ENCODE measurements at regions not wholly inside any gene's neighbourhood (a gene's known extent, or its start where the extent isn't known, plus 50 kb on each side); places are given as distances from the start of the nearest gene placed in this dataset.

- peak; percentile 59 for ATAC-seq
- H3K9me3 ChIP-seq, result peaks cover 0 to 10% of the 10 kb centered on the region in 2 donors
- no peaks in the 10 kb centered on the region for H3K4me1 ChIP-seq
- peak in 1 of 4 donors; percentile 2 for DNase-seq
- no peaks in the 10 kb centered on the region for H3K27me3 ChIP-seq
- no peak overlapping the region for H3K27ac ChIP-seq
- TF ChIP-seq CTCF (IDR thresholded peaks at IDR 0.05), result no peak
- intact Hi-C loops (cut with DNase I), result no loop called here
- no peaks in the 10 kb centered on the region for H3K36me3 ChIP-seq
- no peak overlapping the region for H3K4me3 ChIP-seq
Measured at GRCh38 chr2:147110317-147110716, 734.5 kb upstream of the ACVR2A start.

GRCh38 chr2:147109291-147109690 lies 735.5 kb upstream of the ACVR2A start:
- ATAC-seq, result no peak
- Histone ChIP-seq H3K36me3 (no peaks in the 10 kb centered on the region), H3K9me3 (peaks cover 0 to 10% of the 10 kb centered on the region in 2 donors), H3K27me3 (no peaks in the 10 kb centered on the region), H3K4me1 (no peaks in the 10 kb centered on the region), H3K27ac (no peak overlapping the region), H3K4me3 (no peak overlapping the region)
- no peak for TF ChIP-seq CTCF (IDR thresholded peaks at IDR 0.05)
- DNase-seq, result no peak
- intact Hi-C loops (cut with DNase I), result no loop called here

GRCh38 chr2:147108548-147108947 lies 736.3 kb upstream of the ACVR2A start:
- no peak overlapping the region for H3K4me3 ChIP-seq
- no peaks in the 10 kb centered on the region for H3K27me3 ChIP-seq
- DNase-seq (no peak), ATAC-seq (peak; percentile 44)
- H3K9me3 ChIP-seq, result peaks cover 0 to 8% of the 10 kb centered on the region in 2 donors
- TF ChIP-seq CTCF (IDR thresholded peaks at IDR 0.05), result no peak
- H3K36me3 ChIP-seq, result no peaks in the 10 kb centered on the region
- no peak overlapping the region for H3K27ac ChIP-seq
- H3K4me1 ChIP-seq, result no peaks in the 10 kb centered on the region
- intact Hi-C loops (cut with DNase I), result no loop called here

GRCh38 chr2:147101941-147102790 lies 742.7 kb upstream of the ACVR2A start:
- no peak for TF ChIP-seq CTCF (IDR thresholded peaks at IDR 0.05)
- H3K36me3 ChIP-seq, result no peaks in the 10 kb centered on the region
- no peaks in the 10 kb centered on the region for H3K9me3 ChIP-seq
- ATAC-seq (no peak), DNase-seq (no peak)
- intact Hi-C loops (cut with DNase I), result no loop called here
- H3K4me1 ChIP-seq, result no peaks in the 10 kb centered on the region
- no peak overlapping the region for H3K27ac ChIP-seq
- no peak overlapping the region for H3K4me3 ChIP-seq
- H3K27me3 ChIP-seq, result no peaks in the 10 kb centered on the region

- Histone ChIP-seq H3K4me1 (no peaks in the 10 kb centered on the region), H3K9me3 (no peaks in the 10 kb centered on the region), H3K36me3 (no peaks in the 10 kb centered on the region), H3K27me3 (no peaks in the 10 kb centered on the region), H3K27ac (no peak overlapping the region), H3K4me3 (no peak overlapping the region)
- no peak for TF ChIP-seq CTCF (IDR thresholded peaks at IDR 0.05)
- no peak for ATAC-seq
- intact Hi-C loops (cut with DNase I), result no loop called here
- no peak for DNase-seq
Measured at GRCh38 chr2:147100406-147101035, 744.3 kb upstream of the ACVR2A start.

Measured in left lung (tissue), 4 donors.